Stimulated activated CD4-positive, alpha-beta T cell treated with anti-CD3 and anti-CD28 coated beads, Interleukin-2, amount 100 ng/mL, for 48 hours (primary cell): ENCODE measurements at regions not wholly inside any gene's neighbourhood (a gene's known extent, or its start where the extent isn't known, plus 50 kb on each side); places are given as distances from the start of the nearest gene placed in this dataset.

Source experiments
- DNase-seq, 2 donors: peaks; one replicate each; pipeline ENCODE4 v3.0.0-alpha.2; 2020

GRCh38 chr22:27662359-27663301 lies 138.9 kb downstream of the MN1 start:
- no peak for DNase-seq

- no peak for DNase-seq
These were observed 137.7 kb downstream of the MN1 start for GRCh38 chr22:27663812-27664211.

GRCh38 chr22:27666272-27666997 lies 135.1 kb downstream of the MN1 start:
- DNase-seq, result no peak

- DNase-seq, result no peak
These were observed 134.3 kb downstream of the MN1 start for GRCh38 chr22:27667121-27667843.

- no peak for DNase-seq
These were observed 132.4 kb downstream of the MN1 start for GRCh38 chr22:27668828-27669797.

- no peak for DNase-seq
These were observed 131.6 kb downstream of the MN1 start for GRCh38 chr22:27669798-27670599.

GRCh38 chr22:27670701-27671412 lies 130.7 kb downstream of the MN1 start:
- DNase-seq, result no peak

- DNase-seq, result no peak
These were observed 130.1 kb downstream of the MN1 start for GRCh38 chr22:27671413-27671935.

GRCh38 chr22:27672721-27673418 lies 128.7 kb downstream of the MN1 start:
- no peak for DNase-seq

- no peak for DNase-seq
These were observed 127.7 kb downstream of the MN1 start for GRCh38 chr22:27673839-27674238.

- no peak for DNase-seq
These were observed 127.2 kb downstream of the MN1 start for GRCh38 chr22:27674261-27674923.

GRCh38 chr22:27676545-27677213 lies 124.9 kb downstream of the MN1 start:
- DNase-seq, result no peak

- DNase-seq, result no peak
These were observed 123.6 kb downstream of the MN1 start for GRCh38 chr22:27677905-27678458.

GRCh38 chr22:27679176-27679575 lies 122.4 kb downstream of the MN1 start:
- no peak for DNase-seq

- DNase-seq, result no peak
These were observed 121.7 kb downstream of the MN1 start for GRCh38 chr22:27679693-27680488.

GRCh38 chr22:27680636-27681035 lies 120.9 kb downstream of the MN1 start:
- DNase-seq, result no peak

GRCh38 chr22:27681037-27681436 lies 120.5 kb downstream of the MN1 start:
- DNase-seq, result no peak
